ENCODE measurements at regions not wholly inside any gene's neighbourhood (a gene's known extent, or its start where the extent isn't known, plus 50 kb on each side); places are given as distances from the start of the nearest gene placed in this dataset.

DNA sequence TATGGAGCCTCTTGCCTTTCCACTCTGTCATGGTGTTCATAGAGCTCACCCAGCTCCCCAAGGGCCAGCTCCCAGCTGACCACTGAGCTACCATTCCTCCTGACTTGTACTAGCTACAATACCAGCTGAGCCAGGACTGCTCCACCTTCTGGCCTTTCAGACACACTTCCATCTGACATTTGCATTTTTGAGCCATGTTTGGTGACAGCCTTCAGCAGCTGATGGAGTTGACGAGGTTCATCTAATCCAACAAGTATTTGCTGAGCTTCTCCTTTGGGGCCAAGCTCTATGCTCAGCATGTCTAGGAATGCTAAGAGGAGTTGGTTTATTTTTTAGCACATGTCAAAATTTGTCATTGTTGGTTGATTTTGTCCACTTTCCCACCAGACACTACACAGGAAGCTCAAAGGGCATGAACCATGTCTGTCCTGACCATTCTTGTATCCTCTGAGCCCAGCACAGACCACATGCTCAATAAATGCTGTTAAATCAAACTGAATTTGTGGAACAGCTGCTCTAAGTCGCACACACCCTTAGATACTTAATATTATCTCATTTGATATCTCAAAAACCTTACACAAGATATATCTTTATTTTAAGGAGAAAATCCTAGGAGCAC lies 142.6 kb upstream of the PPARGC1A start:
- TF ChIP-seq CTCF (IDR thresholded peaks at IDR 0.05; ENCODE audit: low read length), result 0 out of 2 replicates have a peak, but pooled peaks have one; percentile 5
- TF ChIP-seq EZH2 (IDR thresholded peaks at IDR 0.05; ENCODE audit: borderline replicate concordance, low read length), result no peak

All from OCI-LY1 (cell line).